A549 (cell line): ENCODE measurements at regions not wholly inside any gene's neighbourhood (a gene's known extent, or its start where the extent isn't known, plus 50 kb on each side); places are given as distances from the start of the nearest gene placed in this dataset.

Experiments used
- ATAC-seq, 2 experiments: fragments of 200-7000 bp in 1 of 2; fragments of >200 bp in 1 of 2; cut with Nextera tagmentation in 1 of 2; cut with Tn5 transposase in 1 of 2; 3 replicates each; pipeline versions ENCODE4 v1.8.0 to v1.9.1; 2018 to 2020; ENCODE audit warnings: mild to moderate bottlenecking in 1 of 2, moderate library complexity in 1 of 2
- CTCF ChIA-PET: fragments of 300-600 bp; sonication (Branson Sonifier 250); formaldehyde crosslinking; extraction: SDS; loops from one replicate; lab custom pipeline; 2021; ENCODE audit warnings: antibody characterized with exemption, inconsistent platforms; lab: Yijun Ruan, JAX
- POLR2A ChIA-PET: fragments of 350-600 bp; formaldehyde crosslinking; extraction: SDS; loops from one replicate; lab custom pipeline; 2021; ENCODE audit warnings: antibody characterized with exemption, inconsistent platforms; lab: Yijun Ruan, JAX
- DNase-seq, 2 experiments: peaks; one replicate each; pipeline versions ENCODE4 v3.0.0 to v3.0.0-alpha.2; 2011 to 2016; ENCODE audit warnings: low read depth in 1 of 2, low spot score in 1 of 2
- FAIRE-seq: peaks from 2 replicates; lab custom pipeline; 2011; peaks lifted over from hg19 to GRCh38; lab: Jason Lieb, UNC
- H3K27ac ChIP-seq, 2 experiments: fragments of >200 bp; sonication (Bioruptor Twin); formaldehyde crosslinking; 3 replicates each; pipeline ENCODE4 v1.5.1; 2016 to 2017
- H3K4me1 ChIP-seq: fragments of >200 bp; sonication (Bioruptor Twin); formaldehyde crosslinking; 3 replicates; pipeline ENCODE4 v1.6.1; 2016
- H3K4me2 ChIP-seq: fragments of >200 bp; sonication (Bioruptor Twin); formaldehyde crosslinking; 3 replicates; pipeline ENCODE4 v1.6.1; 2016
- H3K4me3 ChIP-seq: fragments of >200 bp; sonication (Bioruptor Twin); formaldehyde crosslinking; 3 replicates; pipeline ENCODE4 v1.5.1; 2016
- H3K9me3 ChIP-seq: fragments of >200 bp; sonication (Bioruptor Twin); formaldehyde crosslinking; 3 replicates; pipeline ENCODE4 v1.6.1; 2016
- ATOH8 ChIP-seq: fragments of 250-450 bp; sonication (Bioruptor Pico); IDR thresholded peaks from 2 replicates; pipeline ENCODE4 v1.5.0; 2020; ENCODE audit warnings: low read depth, mild to moderate bottlenecking, moderate library complexity
- CBX2 ChIP-seq: fragments of 200-600 bp; sonication (generic); IDR thresholded peaks from 2 replicates; pipeline ENCODE4 v1.6.1; 2016; ENCODE audit warnings: low read depth, mild to moderate bottlenecking, borderline replicate concordance
- CHD2 ChIP-seq: fragments of 150-350 bp; IDR thresholded peaks from 2 replicates; pipeline ENCODE4 v1.6.1; 2014; ENCODE audit warnings: low read length; ENCODE audit not compliant: partially characterized antibody
- CHD4 ChIP-seq: fragments of 200-600 bp; sonication (generic); IDR thresholded peaks from 2 replicates; pipeline ENCODE4 v1.6.1; 2016; ENCODE audit warnings: antibody characterized with exemption, mild to moderate bottlenecking, borderline replicate concordance
- EHF ChIP-seq: fragments of 250-450 bp; sonication (Bioruptor Pico); IDR thresholded peaks from 2 replicates; pipeline ENCODE4 v1.5.0; 2020; ENCODE audit warnings: mild to moderate bottlenecking
- EP300 ChIP-seq, 2 experiments: fragments of >200 bp; sonication (Bioruptor Twin); formaldehyde crosslinking; IDR thresholded peaks; 2 replicates in 1 of 2; 3 replicates in 1 of 2; pipeline ENCODE4 v1.6.1; 2016 to 2017
- FOXS1 ChIP-seq: fragments of 250-450 bp; sonication (Bioruptor Pico); IDR thresholded peaks from 2 replicates; pipeline ENCODE4 v1.5.0; 2020; ENCODE audit warnings: mild to moderate bottlenecking, moderate library complexity
- HDAC2 ChIP-seq: fragments of 200-600 bp; sonication (generic); IDR thresholded peaks from 2 replicates; pipeline ENCODE4 v1.6.1; 2016
- HOXA7 ChIP-seq: fragments of 250-450 bp; sonication (Bioruptor Pico); IDR thresholded peaks from 2 replicates; pipeline ENCODE4 v1.5.0; 2020; ENCODE audit warnings: mild to moderate bottlenecking, moderate library complexity
- HOXB13 ChIP-seq: fragments of 250-450 bp; sonication (Bioruptor Pico); IDR thresholded peaks from 2 replicates; pipeline ENCODE4 v1.5.0; 2020; ENCODE audit warnings: low read depth, mild to moderate bottlenecking, moderate library complexity
- JUN ChIP-seq, 2 experiments: fragments of >200 bp; sonication (Bioruptor Twin); formaldehyde crosslinking; IDR thresholded peaks; 2 replicates in 1 of 2; 3 replicates in 1 of 2; pipeline ENCODE4 v1.6.1; 2016 to 2017
- KDM5A ChIP-seq: fragments of 200-600 bp; sonication (generic); IDR thresholded peaks from 2 replicates; pipeline ENCODE4 v1.6.1; 2016; ENCODE audit warnings: antibody characterized with exemption, mild to moderate bottlenecking
- MAFK ChIP-seq: fragments of 450-650 bp; IDR thresholded peaks from 2 replicates; pipeline ENCODE4 v1.6.1; 2014; ENCODE audit not compliant: partially characterized antibody
- MAZ ChIP-seq: fragments of 150-350 bp; IDR thresholded peaks from 2 replicates; pipeline ENCODE4 v1.6.1; 2014; ENCODE audit warnings: antibody characterized with exemption, low read depth, low read length, borderline replicate concordance
- POLR2AphosphoS2 ChIP-seq: conservative IDR thresholded peaks from 2 replicates; pipeline ENCODE4 v1.6.1; 2012; ENCODE audit warnings: low read length, improper control_type of control experiment, inconsistent platforms
- RCOR1 ChIP-seq: fragments of 150-350 bp; IDR thresholded peaks from 2 replicates; pipeline ENCODE4 v1.6.1; 2014; ENCODE audit warnings: antibody characterized with exemption, low read length, low read depth
- REST ChIP-seq: fragments of 200-600 bp; sonication (generic); IDR thresholded peaks from 2 replicates; pipeline ENCODE4 v1.6.1; 2016; ENCODE audit warnings: antibody characterized with exemption, mild to moderate bottlenecking, moderate library complexity
- RFX5 ChIP-seq: fragments of 450-650 bp; IDR thresholded peaks from 2 replicates; pipeline ENCODE4 v1.7.1; 2014; ENCODE audit warnings: antibody characterized with exemption, mild to moderate bottlenecking, moderate library complexity
- WGBS: methylation state at CpG from one replicate; pipeline ENCODE4 v1.1.6; 2017; ENCODE audit errors: missing lambda C conversion rate; 5-methylcytosine and 5-hydroxymethylcytosine counted together
- TF ChIP-seq, protein P1 (sequence below): fragments of >200 bp; sonication (Bioruptor Twin); formaldehyde crosslinking; IDR thresholded peaks from 3 replicates; pipeline ENCODE4 v1.6.1; 2016
- TF ChIP-seq, protein P2 (sequence below): IDR thresholded peaks from 2 replicates; pipeline ENCODE4 v1.6.1; 2012; ENCODE audit warnings: low read depth, borderline replicate concordance

DNA sequence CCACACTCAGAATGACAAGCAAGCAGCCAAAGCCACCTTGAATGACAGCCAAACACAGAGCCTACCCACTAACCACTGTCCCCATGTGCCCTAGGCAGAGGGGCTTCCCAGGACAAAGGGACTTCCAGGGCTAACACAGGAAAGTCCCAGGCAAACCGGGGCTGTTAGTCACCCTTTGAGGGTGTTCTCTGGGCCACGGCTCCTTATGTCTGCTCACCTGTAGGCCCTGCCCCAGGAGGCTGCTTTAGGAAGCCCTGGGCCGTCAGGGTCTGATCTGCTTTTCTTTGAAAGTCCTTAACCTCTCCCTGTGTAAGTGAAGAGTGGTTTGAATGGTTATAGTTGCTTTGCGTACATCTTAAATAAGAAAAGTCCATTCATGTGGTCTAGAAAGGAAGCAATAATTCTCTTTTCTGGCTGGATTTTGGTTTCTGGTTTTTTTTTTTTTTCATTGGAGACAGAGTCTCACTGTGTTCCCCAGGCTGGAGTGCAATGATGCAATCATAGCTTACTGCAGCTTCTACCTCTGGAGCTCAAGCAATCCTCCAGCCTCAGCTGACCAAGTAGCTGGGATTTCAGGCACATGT, 161.4 kb downstream of the EFNB2 start:
- Histone ChIP-seq H3K4me3 (no peak overlapping the region), H3K27ac (no peak overlapping the region), H3K4me1 (no peaks in the 10 kb centered on the region), H3K4me2 (no peak overlapping the region)
- ATAC-seq, result no peak
- no peak for DNase-seq
- CTCF ChIA-PET, result no interaction called here
- no peak for TF ChIP-seq REST
- no peak for TF ChIP-seq CHD2
- TF ChIP-seq HDAC2, result no peak
- TF ChIP-seq HOXA7 (CRISPR knock-in tag), result no peak
- no peak for TF ChIP-seq KDM5A
- no peak for TF ChIP-seq EP300 (IDR thresholded peaks at IDR 0.05)
- TF ChIP-seq RFX5, result no peak
- TF ChIP-seq ATOH8 (CRISPR knock-in tag), result no peak
- TF ChIP-seq, protein P1, sequence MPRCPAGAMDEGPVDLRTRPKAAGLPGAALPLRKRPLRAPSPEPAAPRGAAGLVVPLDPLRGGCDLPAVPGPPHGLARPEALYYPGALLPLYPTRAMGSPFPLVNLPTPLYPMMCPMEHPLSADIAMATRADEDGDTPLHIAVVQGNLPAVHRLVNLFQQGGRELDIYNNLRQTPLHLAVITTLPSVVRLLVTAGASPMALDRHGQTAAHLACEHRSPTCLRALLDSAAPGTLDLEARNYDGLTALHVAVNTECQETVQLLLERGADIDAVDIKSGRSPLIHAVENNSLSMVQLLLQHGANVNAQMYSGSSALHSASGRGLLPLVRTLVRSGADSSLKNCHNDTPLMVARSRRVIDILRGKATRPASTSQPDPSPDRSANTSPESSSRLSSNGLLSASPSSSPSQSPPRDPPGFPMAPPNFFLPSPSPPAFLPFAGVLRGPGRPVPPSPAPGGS, result no peak
- TF ChIP-seq, protein P2, sequence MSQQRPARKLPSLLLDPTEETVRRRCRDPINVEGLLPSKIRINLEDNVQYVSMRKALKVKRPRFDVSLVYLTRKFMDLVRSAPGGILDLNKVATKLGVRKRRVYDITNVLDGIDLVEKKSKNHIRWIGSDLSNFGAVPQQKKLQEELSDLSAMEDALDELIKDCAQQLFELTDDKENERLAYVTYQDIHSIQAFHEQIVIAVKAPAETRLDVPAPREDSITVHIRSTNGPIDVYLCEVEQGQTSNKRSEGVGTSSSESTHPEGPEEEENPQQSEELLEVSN, result no peak
- no peak for TF ChIP-seq MAZ
- no peak for TF ChIP-seq POLR2AphosphoS2
- TF ChIP-seq, all 56 proteins: peak for 0
- POLR2A ChIA-PET, result no interaction called here
- WGBS, result 54% methylated on average over 4 of the region's 4 CpGs
- no peak for FAIRE-seq
- H3K9me3 ChIP-seq, result no peaks in the 10 kb centered on the region

DNA sequence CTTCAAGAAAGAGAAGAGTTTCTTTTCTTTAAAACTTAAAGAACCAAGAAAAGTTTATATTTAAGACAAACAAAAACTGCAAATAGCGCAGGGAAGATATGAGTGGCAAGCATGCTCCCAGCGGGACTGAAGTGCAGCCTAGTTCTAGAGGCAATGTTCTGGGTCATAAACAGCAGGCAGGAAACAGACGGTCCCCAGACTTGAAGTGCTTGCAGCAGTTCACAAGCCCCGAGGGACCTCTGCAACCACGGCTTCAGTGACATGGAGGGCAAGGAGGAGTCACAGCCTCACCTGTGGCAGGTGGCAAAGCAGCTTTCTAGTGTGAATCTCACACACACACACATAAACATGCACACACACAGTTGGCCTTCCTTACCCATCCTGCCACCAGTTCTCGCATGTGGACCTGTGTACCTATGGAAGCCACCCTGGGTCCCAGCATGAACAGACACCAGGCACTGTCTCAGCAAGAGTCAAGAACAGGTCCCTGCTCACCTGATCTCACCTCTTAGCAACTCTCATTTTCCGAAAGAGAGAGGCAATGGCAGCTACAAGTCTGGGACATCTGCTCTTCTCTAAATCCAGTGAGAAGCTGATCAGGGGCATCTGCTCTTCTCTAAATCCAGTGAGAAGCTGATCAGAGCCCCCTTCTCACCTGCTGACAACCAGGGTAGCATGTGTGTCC, 162.0 kb downstream of the EFNB2 start:
- no peak overlapping the region for H3K4me3 ChIP-seq
- WGBS, result 59% methylated on average over 7 of the region's 7 CpGs
- no peak for TF ChIP-seq MAFK
- no peak for TF ChIP-seq JUN (IDR thresholded peaks at IDR 0.05)
- TF ChIP-seq CHD4, result no peak
- TF ChIP-seq FOXS1 (CRISPR knock-in tag), result no peak
- no peak for TF ChIP-seq HOXB13 (CRISPR knock-in tag)
- no peak for TF ChIP-seq POLR2AphosphoS2
- no peak for TF ChIP-seq EHF
- no peak for TF ChIP-seq RCOR1
- no peak for TF ChIP-seq ATOH8 (CRISPR knock-in tag)
- TF ChIP-seq EP300 (IDR thresholded peaks at IDR 0.05), result no peak
- TF ChIP-seq CBX2, result no peak
- ChIA-PET POLR2A (no interaction called here), CTCF (no interaction called here)
- ATAC-seq, result no peak
- no peak overlapping the region for H3K4me2 ChIP-seq
- no peak for FAIRE-seq
- DNase-seq, result no peak
- no peaks in the 10 kb centered on the region for H3K4me1 ChIP-seq
- H3K27ac ChIP-seq, result no peak overlapping the region
- no peaks in the 10 kb centered on the region for H3K9me3 ChIP-seq
